ENCODE measurements at regions not wholly inside any gene's neighbourhood (a gene's known extent, or its start where the extent isn't known, plus 50 kb on each side); places are given as distances from the start of the nearest gene placed in this dataset.

GRCh38 chr1:242689378-242689777, 164.9 kb upstream of the PLD5 start:
- Mint-ChIP-seq H3K27ac (no peak overlapping the region), H3K4me1 (no peaks in the 10 kb centered on the region), H3K4me3 (no peak overlapping the region), H3K27me3 (ENCODE audit: low read depth in 3 of 3) (no peaks in the 10 kb centered on the region), H3K9me3 (peaks cover 0 to 15% (median 6%) of the 10 kb centered on the region in 7 donors), H3K36me3 (no peaks in the 10 kb centered on the region)
- Histone ChIP-seq H3K9me3 (replicated peaks in 1 of 2; ENCODE audit: control insufficient read depth in 1 of 2, insufficient read depth in 1 of 2, low read length in 2 of 2) (peaks cover 4 to 7% of the 10 kb centered on the region in 2 donors), H3K79me2 (ENCODE audit: insufficient read depth, low read length) (no peaks in the 10 kb centered on the region), H3K27me3 (ENCODE audit: control insufficient read depth in 2 of 2, insufficient read depth in 2 of 2, low read length in 2 of 2) (no peaks in the 10 kb centered on the region), H2AFZ (ENCODE audit: insufficient read depth, low read depth, low read length, poor library complexity, severe bottlenecking) (no peak overlapping the region), H4K20me1 (ENCODE audit: insufficient read depth, low read length) (no peaks in the 10 kb centered on the region), H3K36me3 (replicated peaks in 1 of 2; ENCODE audit: control insufficient read depth in 1 of 2, insufficient read depth in 2 of 2, low read length in 2 of 2) (no peaks in the 10 kb centered on the region), H3K9ac (ENCODE audit: insufficient read depth, low read length, poor library complexity, severe bottlenecking) (no peak overlapping the region), H3K4me2 (replicated peaks; ENCODE audit: extremely low read depth, low read length, poor library complexity, severe bottlenecking) (no peak overlapping the region), H3K27ac (ENCODE audit: low read depth in 1 of 2, low read length in 2 of 2) (no peak overlapping the region), H3K4me3 (replicated peaks in 1 of 3; ENCODE audit: low read depth in 2 of 3, low read length in 3 of 3) (no peak overlapping the region), H3K4me1 (ENCODE audit: control insufficient read depth in 1 of 2, insufficient read depth in 2 of 2, low read length in 2 of 2) (no peaks in the 10 kb centered on the region)
- TF ChIP-seq, protein P1, sequence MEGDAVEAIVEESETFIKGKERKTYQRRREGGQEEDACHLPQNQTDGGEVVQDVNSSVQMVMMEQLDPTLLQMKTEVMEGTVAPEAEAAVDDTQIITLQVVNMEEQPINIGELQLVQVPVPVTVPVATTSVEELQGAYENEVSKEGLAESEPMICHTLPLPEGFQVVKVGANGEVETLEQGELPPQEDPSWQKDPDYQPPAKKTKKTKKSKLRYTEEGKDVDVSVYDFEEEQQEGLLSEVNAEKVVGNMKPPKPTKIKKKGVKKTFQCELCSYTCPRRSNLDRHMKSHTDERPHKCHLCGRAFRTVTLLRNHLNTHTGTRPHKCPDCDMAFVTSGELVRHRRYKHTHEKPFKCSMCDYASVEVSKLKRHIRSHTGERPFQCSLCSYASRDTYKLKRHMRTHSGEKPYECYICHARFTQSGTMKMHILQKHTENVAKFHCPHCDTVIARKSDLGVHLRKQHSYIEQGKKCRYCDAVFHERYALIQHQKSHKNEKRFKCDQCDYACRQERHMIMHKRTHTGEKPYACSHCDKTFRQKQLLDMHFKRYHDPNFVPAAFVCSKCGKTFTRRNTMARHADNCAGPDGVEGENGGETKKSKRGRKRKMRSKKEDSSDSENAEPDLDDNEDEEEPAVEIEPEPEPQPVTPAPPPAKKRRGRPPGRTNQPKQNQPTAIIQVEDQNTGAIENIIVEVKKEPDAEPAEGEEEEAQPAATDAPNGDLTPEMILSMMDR (IDR thresholded peaks at IDR 0.05) = no peak
- intact Hi-C loops (cut with micrococcal nuclease) = no loop called here
- no peak for DNase-seq
- WGBS (ENCODE audit: insufficient coverage) = 96% methylated on average over 17 of the region's 17 CpGs

DNA sequence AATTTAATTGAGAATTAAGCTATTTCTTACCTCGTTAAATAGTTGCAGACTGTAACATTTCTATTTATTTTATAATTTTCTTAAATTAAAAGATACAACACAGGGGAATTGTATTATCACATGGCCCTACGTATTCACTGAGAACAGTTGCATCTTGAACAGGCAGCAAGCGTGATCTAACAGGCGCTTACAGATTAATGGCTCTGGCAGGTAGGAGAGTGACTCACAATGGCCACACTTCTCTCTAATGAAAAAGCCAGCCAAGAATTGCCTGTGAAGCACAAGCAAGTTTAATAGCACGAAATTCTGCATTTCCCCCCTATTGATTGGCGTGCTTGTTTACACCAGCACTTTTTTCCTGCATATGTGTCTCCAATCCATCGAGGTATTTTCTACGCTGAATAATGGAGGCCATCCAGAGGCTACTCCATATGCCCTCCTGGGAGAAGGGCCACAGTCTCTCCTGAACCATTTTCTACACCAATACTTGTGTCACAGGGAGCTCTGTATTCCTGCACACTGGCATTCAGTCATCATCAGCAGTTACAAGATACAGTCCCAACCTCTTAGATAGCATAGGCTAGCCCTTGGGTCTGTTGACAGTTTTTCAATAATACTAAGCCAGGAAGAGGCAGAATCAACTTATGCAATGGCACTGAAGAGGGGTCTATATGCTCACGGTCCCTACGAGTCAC, 150.6 kb upstream of the PLD5 start:
- no peak overlapping the region for H3K27ac Mint-ChIP-seq

More for the DNA sequence above, 150.6 kb upstream of the PLD5 start:
- Mint-ChIP-seq H3K9me3 (peaks cover 0 to 13% (median 4%) of the 10 kb centered on the region in 7 donors), H3K4me3 (no peak overlapping the region), H3K4me1 (no peaks in the 10 kb centered on the region), H3K27me3 (ENCODE audit: low read depth in 3 of 3) (peaks cover 0 to 4% (median 0%) of the 10 kb centered on the region in 3 donors), H3K36me3 (no peaks in the 10 kb centered on the region)
- 92% methylated on average over 7 of the region's 10 CpGs for WGBS (ENCODE audit: insufficient coverage)
- Histone ChIP-seq H2AFZ (ENCODE audit: insufficient read depth, low read depth, low read length, poor library complexity, severe bottlenecking) (no peak overlapping the region), H3K9ac (ENCODE audit: insufficient read depth, low read length, poor library complexity, severe bottlenecking) (no peak overlapping the region), H3K27ac (ENCODE audit: low read depth in 1 of 2, low read length in 2 of 2) (no peak overlapping the region), H3K4me2 (replicated peaks; ENCODE audit: extremely low read depth, low read length, poor library complexity, severe bottlenecking) (no peak overlapping the region), H3K36me3 (replicated peaks in 1 of 2; ENCODE audit: control insufficient read depth in 1 of 2, insufficient read depth in 2 of 2, low read length in 2 of 2) (no peaks in the 10 kb centered on the region), H3K27me3 (ENCODE audit: control insufficient read depth in 2 of 2, insufficient read depth in 2 of 2, low read length in 2 of 2) (no peaks in the 10 kb centered on the region), H3K4me3 (replicated peaks in 1 of 3; ENCODE audit: low read depth in 2 of 3, low read length in 3 of 3) (no peak overlapping the region), H4K20me1 (ENCODE audit: insufficient read depth, low read length) (no peaks in the 10 kb centered on the region), H3K4me1 (ENCODE audit: control insufficient read depth in 1 of 2, insufficient read depth in 2 of 2, low read length in 2 of 2) (no peaks in the 10 kb centered on the region), H3K79me2 (ENCODE audit: insufficient read depth, low read length) (no peaks in the 10 kb centered on the region), H3K9me3 (replicated peaks in 1 of 2; ENCODE audit: control insufficient read depth in 1 of 2, insufficient read depth in 1 of 2, low read length in 2 of 2) (peaks cover 0 to 4% of the 10 kb centered on the region in 2 donors)
- TF ChIP-seq, protein P1 (IDR thresholded peaks at IDR 0.05) = no peak
- intact Hi-C loops (cut with micrococcal nuclease) = no loop called here
- no peak for DNase-seq

Measured in CD14-positive monocyte (primary cell).